HUDEP-2 (cell line): ENCODE measurements at regions not wholly inside any gene's neighbourhood (a gene's known extent, or its start where the extent isn't known, plus 50 kb on each side); places are given as distances from the start of the nearest gene placed in this dataset.

Source experiments
- DNase-seq, 76 experiments: peaks; one replicate each; lab custom pipeline; 2025; ENCODE audit not compliant: unreplicated experiment in 76 of 76; lab: John Stamatoyannopoulos, UW

DNA sequence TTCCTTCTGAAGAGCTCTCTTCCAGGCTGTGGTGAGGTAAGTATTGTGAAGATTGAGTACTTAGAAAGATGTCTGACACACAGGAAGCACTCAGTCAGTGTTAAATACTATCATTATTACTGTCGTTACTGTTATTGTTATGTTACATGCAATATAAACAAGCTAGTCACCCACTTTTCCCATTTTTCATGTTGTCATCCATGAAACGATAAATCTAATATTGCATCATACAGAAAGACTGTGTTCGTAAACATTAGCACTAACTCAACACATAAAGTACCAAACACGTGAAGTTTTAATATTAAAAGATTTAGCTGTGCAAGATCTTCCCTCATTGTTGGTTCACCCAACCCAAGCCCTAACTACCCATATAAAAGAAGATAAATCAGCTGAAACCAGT lies 109.2 kb upstream of the NRSN1 start:
- DNase-seq, result no peak

DNA sequence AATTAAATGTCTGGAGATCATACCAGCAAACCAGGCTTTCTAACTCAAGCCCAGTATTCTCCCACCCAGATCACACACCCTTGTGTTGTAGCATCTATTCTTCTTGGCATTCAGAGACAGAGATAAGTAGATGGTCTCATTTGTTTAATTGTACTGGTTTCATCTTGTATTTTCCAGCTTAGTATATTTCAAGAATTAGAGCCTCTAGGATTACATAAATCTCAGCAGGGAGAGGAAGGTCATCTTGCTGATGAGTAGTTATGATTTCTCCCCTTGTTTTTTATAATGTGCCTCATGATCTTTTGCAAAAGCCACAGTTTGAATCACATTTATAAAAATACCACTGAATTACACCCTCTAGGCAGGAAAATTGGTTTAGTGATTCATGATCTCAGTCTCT lies 106.6 kb upstream of the NRSN1 start:
- no peak for DNase-seq

GRCh38 chr6:24019830-24020229 lies 106.2 kb upstream of the NRSN1 start:
- no peak for DNase-seq

DNA sequence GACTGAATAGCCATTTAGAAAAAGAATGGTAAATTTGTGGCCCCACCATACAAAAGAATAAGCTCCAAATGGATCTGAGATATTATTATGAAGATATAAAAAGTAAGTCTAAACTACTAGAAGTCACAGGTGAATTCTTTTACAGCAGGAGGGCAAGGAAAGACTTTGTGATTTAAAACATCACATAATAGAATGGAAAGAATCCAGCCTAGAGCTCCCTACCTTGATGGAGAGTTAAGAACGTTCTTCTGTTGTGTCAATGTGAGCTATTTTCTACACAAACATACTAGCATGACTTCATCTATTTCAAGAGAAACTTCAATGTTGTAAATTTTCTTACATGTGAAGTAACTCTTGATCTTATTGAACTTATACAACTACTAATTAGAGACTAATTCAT lies 100.0 kb upstream of the NRSN1 start:
- no peak for DNase-seq

DNA sequence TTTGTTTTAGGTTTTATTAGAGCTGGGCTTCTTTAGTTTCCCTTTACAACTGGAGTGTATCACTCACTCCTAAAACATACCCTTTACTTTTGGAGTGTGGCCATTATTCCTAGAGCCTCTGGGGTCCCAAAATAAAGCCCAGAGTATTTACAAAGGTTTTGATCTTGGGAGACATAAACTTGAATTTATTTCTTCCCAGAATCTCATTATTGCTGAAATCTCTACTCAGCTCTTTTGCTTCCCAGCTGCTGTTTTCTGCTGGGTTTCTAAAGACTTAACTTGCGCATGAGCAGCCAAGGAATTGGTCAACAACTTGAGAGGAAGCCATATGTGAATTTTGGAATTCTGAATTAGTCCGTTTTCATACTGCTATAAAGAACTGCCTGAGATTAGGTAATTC lies 94.5 kb upstream of the NRSN1 start:
- DNase-seq, result no peak

DNA sequence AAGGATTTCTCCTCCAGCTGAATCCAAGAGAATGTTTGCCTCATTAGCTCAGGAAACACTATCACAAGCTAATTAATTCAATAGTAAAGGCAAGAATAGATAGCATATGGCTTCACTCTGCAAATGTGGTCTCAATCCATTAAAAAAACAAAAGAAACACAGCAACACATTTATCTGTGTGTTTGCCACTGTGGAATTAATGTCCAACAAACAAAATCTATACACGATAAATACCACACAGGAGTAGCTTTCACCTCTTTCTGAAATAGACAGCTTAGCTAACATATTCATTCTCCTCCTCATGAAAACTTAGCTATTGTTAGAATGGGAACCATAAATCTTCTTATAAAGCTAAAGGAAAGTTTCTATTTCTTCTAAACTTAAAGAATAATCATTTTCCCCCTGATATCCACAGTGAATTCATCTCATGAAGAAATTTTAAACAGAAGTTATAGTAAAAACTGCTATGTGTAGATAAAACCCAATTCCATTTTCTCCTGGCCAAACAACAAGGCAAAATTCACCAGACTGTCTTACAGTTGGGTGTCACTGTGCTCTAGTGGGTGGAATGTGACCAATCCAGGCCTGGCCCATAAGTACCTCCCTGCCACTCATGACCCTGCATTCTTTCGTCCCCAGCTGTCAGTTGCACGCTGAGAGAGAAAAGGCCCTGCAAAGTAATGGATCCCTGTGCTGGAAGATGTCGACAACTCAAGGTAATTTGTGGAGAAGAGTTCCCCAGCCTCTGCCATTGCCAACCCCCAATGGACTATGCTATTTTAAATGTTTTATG lies 92.9 kb upstream of the NRSN1 start:
- DNase-seq, result no peak

DNA sequence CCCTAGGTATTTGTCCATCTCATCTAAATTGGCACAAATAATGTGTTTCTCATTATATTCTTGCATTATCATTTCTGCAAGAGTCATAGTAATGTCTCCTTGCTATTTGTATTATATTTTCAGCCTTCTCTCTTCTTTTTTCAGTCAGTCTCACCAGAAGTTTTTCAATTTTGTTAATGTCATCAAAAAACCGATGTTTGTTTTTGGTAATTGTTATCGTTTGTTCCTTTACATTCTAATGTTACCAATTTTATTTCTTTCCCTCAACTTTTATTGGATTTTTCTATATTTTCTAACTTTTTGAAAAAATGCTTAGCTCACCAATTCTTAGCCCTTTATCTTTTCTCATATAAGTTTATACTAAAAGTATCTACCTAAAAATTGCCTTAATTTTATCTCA lies 82.2 kb upstream of the NRSN1 start:
- no peak for DNase-seq

- no peak for DNase-seq
Measured at GRCh38 chr6:24051942-24052589, 73.9 kb upstream of the NRSN1 start.

DNA sequence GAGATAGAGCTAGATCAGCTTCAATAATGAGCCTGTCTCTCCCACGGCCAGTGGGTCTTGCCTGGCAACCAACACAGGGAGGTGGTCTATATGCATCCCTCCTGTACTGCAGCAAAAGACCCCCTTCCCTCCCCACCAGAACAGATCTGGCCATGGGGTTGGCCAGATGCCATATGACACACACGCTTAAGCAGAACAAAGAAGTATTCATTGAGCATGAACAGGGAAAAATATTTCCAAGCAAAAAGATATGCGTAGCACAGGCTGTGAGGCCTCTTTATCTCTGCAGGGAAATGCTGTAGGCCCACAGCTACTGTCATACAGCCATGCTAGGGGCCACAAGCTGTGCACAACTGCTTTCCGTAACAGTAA lies 73.4 kb upstream of the NRSN1 start:
- DNase-seq, result no peak

DNA sequence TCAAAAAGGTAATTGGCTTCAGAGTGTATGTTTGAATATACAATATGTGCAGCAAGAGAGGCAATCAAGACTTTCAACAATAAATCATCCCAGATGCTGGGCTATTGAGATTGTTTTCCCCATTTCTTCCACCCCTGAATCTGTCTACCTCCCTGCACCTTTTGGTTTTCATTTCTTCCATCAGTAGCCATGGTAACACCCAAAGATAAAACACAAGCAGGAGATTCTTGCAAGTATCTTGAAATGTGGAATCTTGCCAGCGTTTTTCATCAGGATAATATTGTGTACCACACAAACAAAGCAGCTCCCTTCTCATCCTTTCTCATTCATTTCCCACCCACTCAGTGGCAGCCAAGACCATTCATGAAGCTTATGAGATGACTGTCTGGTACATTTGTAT lies 73.0 kb upstream of the NRSN1 start:
- no peak for DNase-seq

GRCh38 chr6:24054388-24054787 lies 71.6 kb upstream of the NRSN1 start:
- DNase-seq, result no peak

DNA sequence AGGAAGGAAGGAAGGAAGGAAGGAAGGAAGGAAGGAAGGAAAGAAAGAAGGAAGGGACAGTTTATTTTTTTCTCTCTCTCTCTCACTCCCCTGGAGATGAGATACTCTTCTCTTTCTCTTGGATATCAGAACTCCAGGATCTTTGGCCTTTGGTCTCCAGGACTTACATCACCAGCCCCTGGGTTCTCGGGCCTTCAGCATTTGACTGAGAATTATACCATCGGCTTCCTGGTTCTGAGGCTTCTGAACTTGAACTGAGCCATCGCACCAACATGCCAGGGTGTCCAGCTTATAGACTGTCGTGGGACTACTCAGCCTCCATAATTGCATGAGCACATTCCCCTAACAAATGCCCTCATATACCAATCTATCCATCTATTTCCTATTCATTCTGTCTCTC lies 69.4 kb upstream of the NRSN1 start:
- no peak for DNase-seq

- no peak for DNase-seq
Measured at GRCh38 chr6:24057030-24057429, 69.0 kb upstream of the NRSN1 start.

GRCh38 chr6:24060982-24061754 lies 64.8 kb upstream of the NRSN1 start:
- peak in 1 of 76 experiments; percentile 1 for DNase-seq

DNA sequence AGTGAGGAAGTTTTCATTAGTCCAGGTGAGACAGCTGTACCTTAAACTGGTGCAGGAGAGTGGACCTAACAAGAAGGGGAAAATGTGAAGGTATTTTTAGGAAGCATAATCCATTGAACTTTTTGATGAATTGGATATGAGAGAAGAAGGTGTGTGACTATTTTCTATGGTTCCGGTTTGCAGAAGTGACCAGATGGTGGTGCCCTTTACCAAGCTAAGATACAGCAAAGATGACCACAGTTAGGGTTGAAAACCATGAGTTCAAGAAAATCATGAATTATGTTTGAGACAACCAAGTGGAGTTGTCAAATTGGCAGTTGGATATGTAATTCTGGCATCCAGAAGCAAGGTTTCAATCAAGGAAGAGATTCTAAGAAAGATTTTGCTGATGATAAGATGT lies 61.9 kb upstream of the NRSN1 start:
- DNase-seq, result peak in 3 of 76 experiments; percentile 11 to 37 (median 17)

GRCh38 chr6:24064832-24065231 lies 61.2 kb upstream of the NRSN1 start:
- DNase-seq, result no peak

- DNase-seq, result no peak
Measured at GRCh38 chr6:24069526-24069925, 56.5 kb upstream of the NRSN1 start.

DNA sequence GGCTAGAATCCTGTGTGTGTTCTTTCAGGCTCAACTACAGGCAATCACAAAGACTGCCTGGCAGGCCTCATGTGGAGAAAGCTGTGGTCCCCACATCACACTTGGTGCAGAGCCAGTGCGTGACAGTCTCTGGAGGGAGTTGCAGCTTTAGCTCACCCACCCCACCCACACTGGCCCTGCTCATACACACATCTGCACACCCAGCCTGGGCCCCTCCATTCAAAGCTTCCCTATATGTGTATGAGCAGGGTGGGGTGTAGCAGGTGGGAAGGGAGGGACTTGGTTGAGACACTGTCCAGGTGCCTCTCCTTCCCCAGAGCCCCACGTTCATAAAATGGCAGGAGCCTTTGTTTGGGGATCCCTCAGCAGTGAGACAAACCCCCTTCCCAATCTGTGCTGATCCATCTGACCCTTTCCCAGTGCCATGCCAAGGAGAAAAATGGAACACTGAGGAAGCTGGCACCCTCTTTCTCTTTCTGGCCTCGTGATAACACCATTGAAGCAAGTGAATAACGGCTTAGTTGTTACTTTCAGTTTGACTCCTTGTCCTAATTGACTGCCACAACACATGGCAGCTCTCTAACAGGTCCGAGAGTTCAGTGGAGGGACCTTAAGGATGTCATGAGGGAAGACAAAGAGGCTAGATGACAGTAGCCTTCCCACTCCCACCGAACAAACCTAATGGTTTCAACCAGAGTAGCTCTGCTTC lies 53.8 kb upstream of the NRSN1 start:
- no peak for DNase-seq

GRCh38 chr6:24076011-24076410 lies 50.0 kb upstream of the NRSN1 start:
- no peak for DNase-seq
